Heart right ventricle (tissue), 16 donors: ENCODE measurements at regions not wholly inside any gene's neighbourhood (a gene's known extent, or its start where the extent isn't known, plus 50 kb on each side); places are given as distances from the start of the nearest gene placed in this dataset.
A peak's percentile ranks its signal among the peaks of the same experiment; 100 is the strongest.

ENCODE experiments used
- ATAC-seq, 8 donors: fragments of 200-7000 bp; cut with Tn5 transposase; one replicate each; pipeline ENCODE4 v1.9.1; 2020; ENCODE audit warnings: mild to moderate bottlenecking in 8 of 8, moderate library complexity in 8 of 8, moderate number of reproducible peaks in 1 of 8
- DNase-seq, 2 donors: peaks; one replicate each; pipeline ENCODE4 v3.0.0-alpha.2; 2020
- H3K27ac ChIP-seq, 10 donors: fragments of 200-600 bp; sonication (generic) in 2 of 10; one replicate each; pipeline versions ENCODE4 v1.5.0 to v1.8.0; 2020 to 2022; ENCODE audit warnings: mild to moderate bottlenecking in 3 of 10
- H3K27me3 ChIP-seq, 7 donors: fragments of 200-600 bp; one replicate each; pipeline ENCODE4 v1.8.0; 2021 to 2022; ENCODE audit warnings: mild to moderate bottlenecking in 2 of 7
- H3K36me3 ChIP-seq, 9 donors: fragments of 200-600 bp; sonication (generic) in 1 of 9; one replicate each; pipeline versions ENCODE4 v1.5.0 to v1.8.0; 2020 to 2022; ENCODE audit warnings: mild to moderate bottlenecking in 2 of 9
- H3K4me1 ChIP-seq, 9 donors: fragments of 200-600 bp; sonication (generic) in 1 of 9; one replicate each; pipeline versions ENCODE4 v1.5.0 to v1.8.0; 2020 to 2022; ENCODE audit warnings: mild to moderate bottlenecking in 4 of 9
- H3K4me3 ChIP-seq, 10 donors: fragments of 200-600 bp; sonication (generic) in 2 of 10; one replicate each; pipeline versions ENCODE4 v1.5.0 to v1.8.0; 2020 to 2022; ENCODE audit warnings: mild to moderate bottlenecking in 7 of 10, moderate library complexity in 2 of 10
- H3K9me3 ChIP-seq, 11 donors: fragments of 200-600 bp in 10 of 11; sonication (generic) in 2 of 11; one replicate each; pipeline versions ENCODE4 v1.5.0 to v1.8.0; 2013 to 2022; ENCODE audit warnings: mild to moderate bottlenecking in 2 of 11, control low read depth in 1 of 11, moderate library complexity in 1 of 11
- WGBS, 2 donors: extraction: QIAGEN DNeasy Blood & Tissue Kit; methylation state at CpG; one replicate each; pipeline ENCODE4 v1.1.7; 2013; ENCODE audit warnings: inconsistent platforms in 1 of 2; 5-methylcytosine and 5-hydroxymethylcytosine counted together
- intact Hi-C, 10 donors: fragments of 100-400 bp; cut with DNase I; formaldehyde crosslinking; loops; one replicate each; pipeline versions ENCODE4 v1.11.1 to v1.14.2; 2022
- TF ChIP-seq, protein P1 (sequence below), 9 donors: fragments of 200-600 bp; sonication (generic) in 2 of 9; IDR thresholded peaks; one replicate each; pipeline versions ENCODE4 v1.5.0 to v1.8.0; 2021 to 2022; ENCODE audit warnings: antibody characterized with exemption in 9 of 9, mild to moderate bottlenecking in 5 of 9, moderate library complexity in 1 of 9
- donor health status: Arrhythmogenic right ventricular cardiomyopathy.
- donor health status: ischemic (EF 13 %, LVEDD 7.1; RV severe dilation, severe dysfunction).
- donor health status: healthy with polysubstance abuse.
- donor health status: DM: no; HTN: yes; CAD: no.
- donor health status: DM: no; HTN: no; CAD: no.
- donor health status: ischemic (EF 25% LVEDD 6.9; RV normal size, moderate dysfunction).
- donor health status: ischemic (EF 25% LVEDD 5.7; RV mildly dilated, moderate dysfunction).
- donor health status: healthy.
- donor health status: DM: yes; HTN: yes; CAD: no.
- donor health status: Ischemic cardiomyopathy.
- donor health status: ischemic (EF 35%, LVEDD 5.7; RV mildly dilated, moderate dysfunction).
- donor health status: nonischemic (EF 11% LVEDD 7.7; RV severe dilation, severe dysfunction).
- donor health status: DM: yes; HTN: yes; CAD: no.
- donor health status: PGD.
- donor health status: ischemic (EF 29% LVEDD 5.4; RV normal size, mild dysfunction).
- donor health status: nonischemic (EF 23%, LVEDD 6.1; RV moderate dilation, normal function).

DNA sequence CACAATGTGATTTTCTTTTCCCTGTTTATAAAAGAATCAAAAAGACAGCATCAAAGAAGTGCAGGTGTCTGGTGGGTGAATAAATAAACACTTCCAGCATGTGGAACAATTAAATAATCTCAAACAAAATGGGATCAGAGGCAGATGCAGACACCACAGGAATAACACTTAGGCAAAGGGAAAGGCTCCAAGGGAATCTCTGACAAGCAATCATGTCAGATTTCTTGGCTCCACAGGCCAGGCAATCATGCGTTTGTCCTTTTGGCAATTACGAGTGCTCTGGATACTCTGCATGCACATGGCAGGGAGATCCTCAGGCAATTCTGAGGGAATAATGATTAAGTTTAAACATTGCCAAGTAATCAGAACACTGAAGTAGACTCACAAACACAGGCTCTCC lies 403.5 kb upstream of the LUZP2 start:
- Histone ChIP-seq H3K9me3 (peaks cover 0 to 3% (median 0%) of the 10 kb centered on the region in 11 donors), H3K27ac (no peak overlapping the region), H3K4me3 (no peak overlapping the region), H3K36me3 (no peaks in the 10 kb centered on the region), H3K27me3 (no peaks in the 10 kb centered on the region), H3K4me1 (no peaks in the 10 kb centered on the region)
- TF ChIP-seq, protein P1, sequence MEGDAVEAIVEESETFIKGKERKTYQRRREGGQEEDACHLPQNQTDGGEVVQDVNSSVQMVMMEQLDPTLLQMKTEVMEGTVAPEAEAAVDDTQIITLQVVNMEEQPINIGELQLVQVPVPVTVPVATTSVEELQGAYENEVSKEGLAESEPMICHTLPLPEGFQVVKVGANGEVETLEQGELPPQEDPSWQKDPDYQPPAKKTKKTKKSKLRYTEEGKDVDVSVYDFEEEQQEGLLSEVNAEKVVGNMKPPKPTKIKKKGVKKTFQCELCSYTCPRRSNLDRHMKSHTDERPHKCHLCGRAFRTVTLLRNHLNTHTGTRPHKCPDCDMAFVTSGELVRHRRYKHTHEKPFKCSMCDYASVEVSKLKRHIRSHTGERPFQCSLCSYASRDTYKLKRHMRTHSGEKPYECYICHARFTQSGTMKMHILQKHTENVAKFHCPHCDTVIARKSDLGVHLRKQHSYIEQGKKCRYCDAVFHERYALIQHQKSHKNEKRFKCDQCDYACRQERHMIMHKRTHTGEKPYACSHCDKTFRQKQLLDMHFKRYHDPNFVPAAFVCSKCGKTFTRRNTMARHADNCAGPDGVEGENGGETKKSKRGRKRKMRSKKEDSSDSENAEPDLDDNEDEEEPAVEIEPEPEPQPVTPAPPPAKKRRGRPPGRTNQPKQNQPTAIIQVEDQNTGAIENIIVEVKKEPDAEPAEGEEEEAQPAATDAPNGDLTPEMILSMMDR (IDR thresholded peaks at IDR 0.05): no peak
- no peak for DNase-seq
- 14 to 26% methylated on average over 2 of the region's 2 CpGs for WGBS, 2 donors
- intact Hi-C loops: no loop called here
- peak in 1 of 8 donors; percentile 22 for ATAC-seq

DNA sequence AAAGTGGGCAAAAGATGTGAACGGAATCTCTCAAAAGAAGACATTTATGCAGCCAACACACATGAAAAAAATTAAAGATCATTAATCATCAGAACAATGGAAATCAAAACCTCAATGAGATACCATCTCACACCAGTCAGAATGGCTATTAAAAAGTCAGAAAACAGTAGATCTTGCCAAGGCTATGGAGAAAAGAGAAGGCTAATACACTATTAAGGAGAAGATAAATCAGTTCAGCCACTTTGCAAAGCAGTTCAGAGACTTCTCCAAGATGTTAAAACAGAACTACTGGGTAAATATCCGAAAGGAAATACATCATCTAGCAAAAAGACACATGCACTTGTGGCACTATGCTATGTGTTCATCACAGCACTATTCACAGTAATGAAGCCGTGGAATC lies 388.2 kb upstream of the LUZP2 start:
- Histone ChIP-seq H3K4me3 (no peak overlapping the region), H3K27ac (no peak overlapping the region), H3K9me3 (peaks cover 0 to 43% (median 10%) of the 10 kb centered on the region in 11 donors), H3K27me3 (no peaks in the 10 kb centered on the region), H3K4me1 (no peaks in the 10 kb centered on the region), H3K36me3 (no peaks in the 10 kb centered on the region)
- intact Hi-C loops: no loop called here
- no peak for ATAC-seq
- TF ChIP-seq, protein P1 (IDR thresholded peaks at IDR 0.05): no peak
- DNase-seq: no peak
- WGBS, 2 donors: 84 to 89% methylated on average over 3 of the region's 3 CpGs

DNA sequence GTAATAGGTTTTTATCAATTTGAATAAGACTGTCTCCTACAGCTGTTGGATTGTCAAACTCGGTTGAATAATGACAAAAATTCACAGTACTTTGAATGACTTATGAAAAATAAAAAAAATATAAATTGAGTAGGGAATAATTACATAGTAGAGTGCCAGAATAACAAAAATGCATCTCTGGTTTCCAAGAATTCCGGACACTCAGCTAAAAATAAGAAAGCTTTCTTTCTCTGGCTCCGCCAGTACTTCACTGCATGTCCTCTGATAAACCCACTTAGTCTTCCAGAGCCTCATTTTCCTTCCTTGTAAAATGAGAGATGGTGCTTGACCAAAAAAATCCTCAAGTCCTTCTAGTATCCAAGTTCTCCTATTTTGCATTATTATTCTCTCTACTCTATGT lies 374.6 kb upstream of the LUZP2 start:
- TF ChIP-seq, protein P1 (IDR thresholded peaks at IDR 0.05): no peak
- Histone ChIP-seq H3K27me3 (no peaks in the 10 kb centered on the region), H3K9me3 (no peaks in the 10 kb centered on the region), H3K4me1 (no peaks in the 10 kb centered on the region), H3K4me3 (no peak overlapping the region), H3K36me3 (no peaks in the 10 kb centered on the region), H3K27ac (no peak overlapping the region)
- 40 to 41% methylated on average over 3 of the region's 3 CpGs for WGBS, 2 donors
- intact Hi-C loops: no loop called here
- DNase-seq (no peak), ATAC-seq (peak in 2 of 8 donors; percentile 28 to 39)

DNA sequence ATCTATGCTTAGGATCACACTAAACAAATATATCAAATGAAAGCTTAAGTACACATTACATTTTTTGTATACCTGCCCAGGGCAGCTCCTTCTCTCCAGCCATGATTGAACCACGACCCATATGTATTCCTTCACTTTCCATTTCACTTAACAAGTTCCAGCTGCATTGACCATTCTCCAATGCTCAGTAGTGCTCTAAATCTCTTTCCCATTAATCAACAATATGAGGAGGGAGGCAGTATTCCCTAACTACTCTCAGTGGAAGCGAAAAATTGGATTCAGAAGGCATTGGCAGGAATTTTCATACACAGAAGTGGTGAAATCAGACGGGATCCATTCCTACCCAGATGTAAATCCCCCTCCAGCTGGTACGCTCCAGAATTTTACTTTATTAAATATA lies 372.0 kb upstream of the LUZP2 start:
- TF ChIP-seq, protein P1 (IDR thresholded peaks at IDR 0.05): no peak
- Histone ChIP-seq H3K9me3 (no peaks in the 10 kb centered on the region), H3K36me3 (no peaks in the 10 kb centered on the region), H3K4me1 (no peaks in the 10 kb centered on the region), H3K4me3 (no peak overlapping the region), H3K27ac (no peak overlapping the region), H3K27me3 (no peaks in the 10 kb centered on the region)
- DNase-seq (no peak), ATAC-seq (no peak)
- intact Hi-C loops: no loop called here
- WGBS, 2 donors: 65 to 76% methylated on average over 4 of the region's 4 CpGs

DNA sequence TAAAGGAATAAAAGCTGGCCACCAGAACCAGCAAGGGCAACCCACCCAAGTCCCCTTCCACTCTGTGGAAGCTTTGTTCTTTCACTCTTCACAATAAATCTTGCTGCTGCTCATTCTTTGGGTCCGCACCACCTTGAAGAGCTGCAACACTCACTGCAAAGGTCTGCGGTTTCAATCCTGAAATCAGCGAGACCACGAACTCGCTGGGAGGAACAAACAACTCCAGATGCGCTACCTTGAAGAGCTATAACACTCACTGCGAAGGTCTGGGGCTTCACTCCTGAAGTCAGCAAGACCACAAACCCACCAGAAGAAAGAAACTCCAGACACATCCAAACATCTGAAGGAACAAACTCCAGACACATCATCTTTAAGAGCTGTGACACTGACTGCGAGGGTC lies 365.2 kb upstream of the LUZP2 start:
- ATAC-seq: no peak
- no peaks in the 10 kb centered on the region for H3K4me1 ChIP-seq
- 94 to 96% methylated on average over 8 of the region's 8 CpGs for WGBS, 2 donors
- intact Hi-C loops: no loop called here
- no peak for DNase-seq
- no peak overlapping the region for H3K27ac ChIP-seq
- H3K27me3 ChIP-seq: no peaks in the 10 kb centered on the region
- H3K36me3 ChIP-seq: no peaks in the 10 kb centered on the region
- H3K9me3 ChIP-seq: no peaks in the 10 kb centered on the region
- TF ChIP-seq, protein P1 (IDR thresholded peaks at IDR 0.05): no peak
- H3K4me3 ChIP-seq: no peak overlapping the region
